Breast epithelium (tissue), 3 donors: ENCODE measurements at regions not wholly inside any gene's neighbourhood (a gene's known extent, or its start where the extent isn't known, plus 50 kb on each side); places are given as distances from the start of the nearest gene placed in this dataset.

Experiments
- POLR2AphosphoS5 ChIP-seq, 3 donors: sonication (generic); formaldehyde crosslinking; IDR thresholded peaks; one replicate each; pipeline ENCODE4 v1.6.1; 2017; ENCODE audit warnings: antibody characterized with exemption in 3 of 3
- TF ChIP-seq, protein P1 (sequence below), 3 donors: fragments of 450-650 bp; IDR thresholded peaks; one replicate each; pipeline ENCODE4 v1.5.1; 2016 to 2017; ENCODE audit warnings: antibody characterized with exemption in 3 of 3, mild to moderate bottlenecking in 3 of 3, moderate library complexity in 3 of 3

DNA sequence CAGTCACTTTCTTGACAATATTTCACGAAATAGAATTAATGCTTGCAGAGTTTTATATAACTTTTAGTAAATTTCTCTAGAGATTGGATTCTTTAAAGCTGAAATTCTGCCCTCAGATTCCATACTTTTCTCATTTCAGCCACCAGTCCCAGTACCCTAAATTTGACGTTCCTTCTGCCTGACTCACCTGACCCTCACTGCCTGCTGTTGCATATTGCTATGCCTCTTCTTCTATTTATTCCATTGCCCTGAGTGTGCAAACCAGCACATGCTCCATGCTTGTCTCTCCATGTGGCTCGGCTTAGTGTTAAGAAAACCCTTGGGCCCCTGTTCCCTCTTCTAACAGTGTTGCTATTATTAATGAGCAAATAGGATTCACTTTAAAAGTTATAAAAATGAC, 533.3 kb downstream of the LRFN5 start:
- TF ChIP-seq POLR2AphosphoS5 (IDR thresholded peaks at IDR 0.05): no peak
- TF ChIP-seq, protein P1, sequence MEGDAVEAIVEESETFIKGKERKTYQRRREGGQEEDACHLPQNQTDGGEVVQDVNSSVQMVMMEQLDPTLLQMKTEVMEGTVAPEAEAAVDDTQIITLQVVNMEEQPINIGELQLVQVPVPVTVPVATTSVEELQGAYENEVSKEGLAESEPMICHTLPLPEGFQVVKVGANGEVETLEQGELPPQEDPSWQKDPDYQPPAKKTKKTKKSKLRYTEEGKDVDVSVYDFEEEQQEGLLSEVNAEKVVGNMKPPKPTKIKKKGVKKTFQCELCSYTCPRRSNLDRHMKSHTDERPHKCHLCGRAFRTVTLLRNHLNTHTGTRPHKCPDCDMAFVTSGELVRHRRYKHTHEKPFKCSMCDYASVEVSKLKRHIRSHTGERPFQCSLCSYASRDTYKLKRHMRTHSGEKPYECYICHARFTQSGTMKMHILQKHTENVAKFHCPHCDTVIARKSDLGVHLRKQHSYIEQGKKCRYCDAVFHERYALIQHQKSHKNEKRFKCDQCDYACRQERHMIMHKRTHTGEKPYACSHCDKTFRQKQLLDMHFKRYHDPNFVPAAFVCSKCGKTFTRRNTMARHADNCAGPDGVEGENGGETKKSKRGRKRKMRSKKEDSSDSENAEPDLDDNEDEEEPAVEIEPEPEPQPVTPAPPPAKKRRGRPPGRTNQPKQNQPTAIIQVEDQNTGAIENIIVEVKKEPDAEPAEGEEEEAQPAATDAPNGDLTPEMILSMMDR (IDR thresholded peaks at IDR 0.05): no peak
